ENCODE measurements at regions not wholly inside any gene's neighbourhood (a gene's known extent, or its start where the extent isn't known, plus 50 kb on each side); places are given as distances from the start of the nearest gene placed in this dataset.
"Not testable (repeated sequence)": the region's sequence is repeated elsewhere in the genome, so short reads cannot be mapped to it uniquely, and the experiment has no call there.

DNA sequence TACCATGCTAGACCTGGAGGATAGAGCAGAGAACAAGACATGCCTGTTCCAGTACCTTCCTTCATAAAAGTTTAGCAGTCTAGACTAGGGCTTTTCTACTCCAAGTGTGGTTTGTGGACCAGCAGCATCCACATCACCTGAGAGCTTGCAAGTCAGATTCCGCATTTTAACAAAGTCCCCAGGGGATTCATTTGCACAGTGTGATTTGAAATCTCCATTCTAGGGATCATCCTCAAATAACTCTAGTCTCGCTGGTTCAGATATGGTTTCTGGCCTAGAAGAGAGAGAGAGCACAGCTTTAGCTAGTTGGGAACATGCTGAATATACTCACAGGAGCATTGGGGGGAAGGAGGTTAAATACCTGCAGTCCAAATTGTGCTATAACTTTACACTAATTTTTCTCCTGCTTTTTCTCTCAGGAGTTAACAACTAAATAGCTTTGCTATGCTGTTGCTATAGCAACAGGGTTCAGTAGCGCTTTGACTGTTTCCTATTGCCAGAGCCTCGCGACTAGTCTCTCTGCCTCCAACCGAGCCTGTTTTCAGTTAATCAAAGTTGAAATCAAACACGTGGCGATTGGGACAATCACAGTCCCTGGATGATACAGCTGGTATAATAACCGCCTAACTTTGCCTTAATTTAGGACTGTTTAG is 64.0 kb upstream of the RASGRF1 start:
- H3K27me3 ChIP-seq (ENCODE audit: insufficient read depth, low read depth, low read length), result no peaks in the 10 kb centered on the region
- TF ChIP-seq CTCF (IDR thresholded peaks at IDR 0.05; ENCODE audit: poor library complexity, severe bottlenecking) (no peak), EP300 (conservative IDR thresholded peaks at IDR 0.05; ENCODE audit: poor library complexity, severe bottlenecking) (peak; percentile 51), TAF1 (IDR thresholded peaks at IDR 0.05; ENCODE audit: low read depth) (no peak), POLR2AphosphoS5 (IDR thresholded peaks at IDR 0.05) (peak; percentile 32), SMC3 (conservative IDR thresholded peaks at IDR 0.05; ENCODE audit: poor library complexity) (peak; percentile 43), EZH2 (IDR thresholded peaks at IDR 0.05; ENCODE audit: borderline replicate concordance, insufficient read depth, low read length, poor library complexity, severe bottlenecking) (no peak), MXI1 (conservative IDR thresholded peaks at IDR 0.05; ENCODE audit: poor library complexity, severe bottlenecking) (peak; percentile 66), RAD21 (conservative IDR thresholded peaks at IDR 0.05) (no peak), REST (IDR thresholded peaks at IDR 0.05; ENCODE audit: borderline replicate concordance) (no peak)
- H3K9me2 ChIP-seq (ENCODE audit: insufficient read depth, low read length), result no peaks in the 10 kb centered on the region

GRCh38 chr15:79144290-79144689 is 53.7 kb upstream of the RASGRF1 start:
- not testable (repeated sequence) for H3K9ac ChIP-seq (ENCODE audit: low read length); H3K36me3 ChIP-seq (ENCODE audit: insufficient read depth, low read length); H2AFZ ChIP-seq (ENCODE audit: low read depth, low read length); H3K4me2 ChIP-seq (ENCODE audit: low read length); H4K20me1 ChIP-seq (ENCODE audit: insufficient read depth); H3K27ac ChIP-seq (ENCODE audit: low read length); H3K9me2 ChIP-seq (ENCODE audit: insufficient read depth, low read length); H3K9me3 ChIP-seq (ENCODE audit: low read length); H3K27me3 ChIP-seq (ENCODE audit: insufficient read depth, low read depth, low read length); H3F3A ChIP-seq (ENCODE audit: insufficient read depth, low read length, poor library complexity, severe bottlenecking); H3K4me3 ChIP-seq (ENCODE audit: low read length); H3K79me2 ChIP-seq (replicated peaks; ENCODE audit: insufficient read depth, low read length)

More for the DNA sequence above, 64.0 kb upstream of the RASGRF1 start:
- no peaks in the 10 kb centered on the region for H3K36me3 ChIP-seq (ENCODE audit: insufficient read depth, low read length)
- H3K9ac ChIP-seq (ENCODE audit: low read length), result peak overlapping the region; percentile 33
- H2AFZ ChIP-seq (ENCODE audit: low read depth, low read length), result no peak overlapping the region
- peaks cover 8% of the 10 kb centered on the region for H3F3A ChIP-seq (ENCODE audit: insufficient read depth, low read length, poor library complexity, severe bottlenecking)
- H3K79me2 ChIP-seq (replicated peaks; ENCODE audit: insufficient read depth, low read length), result no peaks in the 10 kb centered on the region
- no peaks in the 10 kb centered on the region for H3K9me3 ChIP-seq (ENCODE audit: low read length)
- no peaks in the 10 kb centered on the region for H4K20me1 ChIP-seq (ENCODE audit: insufficient read depth)
- peak overlapping the region; percentile 53 for H3K4me3 ChIP-seq (ENCODE audit: low read length)
- H3K4me2 ChIP-seq (ENCODE audit: low read length), result peak overlapping the region; percentile 63
- H3K27ac ChIP-seq (ENCODE audit: low read length), result peak overlapping the region; percentile 66

Measured in neural cell (in vitro differentiated cells).